GM18867 (cell line): ENCODE measurements at regions not wholly inside any gene's neighbourhood (a gene's known extent, or its start where the extent isn't known, plus 50 kb on each side); places are given as distances from the start of the nearest gene placed in this dataset.

Source experiments
- ATAC-seq: cut with Tn5 transposase; IDR thresholded peaks from one replicate; pipeline ENCODE4 v1.9.1; 2021; ENCODE audit warnings: mild to moderate bottlenecking, moderate library complexity; ENCODE audit not compliant: unreplicated experiment

DNA sequence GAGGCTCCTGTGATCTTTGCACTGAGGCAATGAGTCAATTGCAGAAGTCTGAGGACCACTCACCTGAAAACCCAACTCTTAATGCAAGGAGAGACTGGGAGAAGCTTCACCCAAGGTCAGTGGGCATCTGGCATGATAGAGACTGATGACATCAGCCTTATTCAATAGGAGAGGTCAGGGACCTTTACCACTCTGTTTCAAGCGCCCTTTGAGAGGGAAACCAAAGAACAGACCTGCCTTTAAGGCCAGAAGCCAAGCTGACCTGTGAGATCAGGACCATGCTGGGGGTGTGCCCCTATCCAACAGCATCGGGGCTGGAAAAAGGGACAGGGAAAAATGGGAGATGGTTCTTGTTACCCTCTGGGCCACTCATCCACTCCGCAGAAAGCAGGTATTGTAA lies 83.3 kb upstream of the FOXN3 start:
- ATAC-seq, result no peak

DNA sequence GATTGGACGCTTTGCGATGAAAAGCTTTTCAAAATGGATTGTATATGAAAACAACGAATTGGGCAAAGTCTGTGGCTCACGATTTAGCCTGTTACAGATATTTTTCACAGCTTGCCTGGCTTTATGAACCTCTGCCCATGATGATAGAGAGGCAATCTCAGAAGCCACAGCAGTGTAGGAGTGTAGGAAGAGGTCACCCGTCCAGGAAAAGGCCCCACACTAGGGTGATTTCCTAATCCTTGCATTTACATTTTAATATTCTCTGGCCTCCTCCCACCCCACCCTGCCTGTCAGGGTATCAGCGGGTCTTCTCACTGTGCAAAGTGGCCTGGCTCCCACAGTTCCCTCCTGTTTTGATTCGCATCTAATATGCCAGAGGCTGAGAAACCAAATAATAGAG lies 81.8 kb upstream of the FOXN3 start:
- ATAC-seq, result no peak

DNA sequence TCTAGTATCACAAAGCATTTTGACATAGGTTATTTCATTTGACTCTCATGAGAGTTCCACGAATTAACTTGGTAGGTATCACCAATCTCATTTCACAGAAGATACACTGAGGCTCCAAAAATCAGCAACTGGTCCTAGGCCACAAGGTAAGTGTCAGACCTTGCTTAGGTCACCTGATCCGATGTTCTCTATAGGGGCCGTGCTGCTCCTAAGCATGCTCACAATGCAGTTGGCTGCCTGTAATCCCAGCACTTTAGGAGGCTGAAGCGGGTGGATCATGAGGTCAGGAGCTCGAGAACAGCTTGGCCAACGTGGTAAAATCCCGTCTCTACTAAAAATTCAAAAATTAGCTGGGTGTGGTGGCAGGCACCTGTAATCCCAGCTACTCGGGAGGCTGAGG lies 78.7 kb upstream of the FOXN3 start:
- ATAC-seq, result no peak

DNA sequence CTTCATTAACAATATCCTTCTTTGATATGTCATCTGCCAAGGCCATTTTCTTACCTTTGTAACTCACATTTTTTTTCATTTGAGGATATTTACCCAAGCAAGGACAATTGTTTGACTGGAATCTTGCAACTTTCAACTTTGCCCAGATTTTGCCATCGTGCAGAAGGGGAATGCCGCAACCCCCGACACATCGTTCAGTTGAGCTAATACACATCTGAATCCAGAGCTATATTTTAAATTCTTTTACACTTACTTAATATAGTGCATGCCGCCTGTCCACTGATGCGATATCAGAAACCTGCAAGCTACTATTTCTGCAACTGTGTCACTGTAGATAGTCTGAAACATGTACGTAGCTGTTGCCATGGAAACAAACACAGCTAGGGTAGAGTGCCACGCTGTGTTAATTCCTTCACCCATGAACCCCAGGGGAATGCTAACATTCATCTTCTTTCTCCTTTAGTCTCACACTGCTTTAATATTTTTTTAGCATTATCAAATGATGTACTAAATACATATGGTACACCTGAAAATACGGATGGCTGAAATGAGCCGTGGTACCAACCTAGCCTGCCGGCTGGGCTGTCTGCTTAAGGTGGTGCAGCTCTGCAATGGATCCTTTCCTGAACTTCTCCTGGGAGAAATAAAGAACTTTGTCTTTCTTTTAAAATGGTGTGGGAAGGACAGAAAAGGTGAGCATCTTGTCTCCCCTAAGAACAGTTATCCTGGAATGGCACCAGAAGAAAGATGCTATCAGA lies 77.0 kb upstream of the FOXN3 start:
- ATAC-seq, result peak; percentile 97

DNA sequence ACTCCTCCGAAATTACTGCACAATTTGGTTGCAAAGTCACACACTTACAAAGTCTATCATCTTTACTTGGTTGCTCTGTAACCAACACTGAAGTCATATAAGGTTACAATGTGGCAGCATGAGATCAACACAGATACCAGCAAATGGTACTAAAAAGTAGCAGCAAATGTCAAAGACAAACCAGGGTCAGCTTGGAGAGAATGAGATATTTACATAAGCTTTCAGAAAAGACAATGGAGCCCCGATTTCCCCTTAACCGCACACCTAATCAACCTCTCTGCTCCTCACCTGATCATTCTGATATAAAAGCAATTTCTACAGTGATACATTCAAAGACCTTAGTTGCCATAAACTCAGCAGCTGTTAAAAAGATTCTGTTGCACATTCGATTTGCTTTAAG lies 76.4 kb upstream of the FOXN3 start:
- no peak for ATAC-seq

DNA sequence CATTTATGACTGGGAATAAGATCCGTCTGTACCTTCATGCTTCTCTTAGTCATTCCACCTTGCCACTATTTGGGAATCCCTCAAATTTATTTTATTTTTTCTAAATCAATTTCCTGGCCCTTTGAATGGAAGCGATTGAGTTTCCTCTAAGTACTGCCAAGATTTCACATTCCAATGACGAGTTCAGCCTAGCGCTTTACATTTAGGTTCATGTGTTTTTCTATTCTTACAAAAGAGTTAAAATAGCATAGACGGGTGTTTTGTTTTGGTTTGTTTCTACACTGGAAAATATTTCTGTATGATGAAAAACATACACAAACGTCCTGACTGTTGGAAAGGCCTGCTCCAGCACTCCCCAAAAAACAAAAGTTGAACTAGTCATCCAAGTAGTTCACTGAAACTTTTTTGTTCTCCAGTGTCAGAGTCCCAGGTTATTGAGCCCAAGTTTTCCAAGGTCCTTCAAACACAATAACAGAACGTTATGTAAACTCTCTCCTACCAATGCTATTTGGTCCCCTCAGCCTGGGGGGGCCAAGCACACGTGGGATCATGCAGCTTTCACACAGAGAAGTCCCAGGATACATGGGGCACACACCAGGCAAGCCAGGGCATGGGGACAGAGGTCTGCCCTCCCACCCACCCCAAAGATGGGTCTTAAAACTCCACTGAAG lies 74.8 kb upstream of the FOXN3 start:
- ATAC-seq, result no peak

DNA sequence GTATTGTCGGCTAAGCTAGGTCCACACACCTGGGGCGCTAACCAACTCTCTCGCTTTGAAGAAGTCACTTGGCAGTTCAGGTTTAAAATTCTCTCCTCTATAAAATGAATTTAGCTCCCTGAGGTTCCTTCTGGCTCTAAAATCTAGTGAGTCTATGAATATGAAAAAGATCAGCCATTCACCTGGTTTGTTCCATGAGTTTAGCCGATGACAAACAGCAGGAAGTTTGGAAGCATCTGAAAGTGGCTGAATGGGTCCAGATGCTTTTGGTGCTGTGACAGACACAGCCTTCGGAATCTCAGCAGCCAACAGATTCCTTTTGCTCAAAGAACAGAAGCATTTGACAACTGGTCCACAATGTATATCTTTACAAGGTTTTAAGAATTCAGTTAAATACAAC lies 73.4 kb upstream of the FOXN3 start:
- ATAC-seq, result no peak

DNA sequence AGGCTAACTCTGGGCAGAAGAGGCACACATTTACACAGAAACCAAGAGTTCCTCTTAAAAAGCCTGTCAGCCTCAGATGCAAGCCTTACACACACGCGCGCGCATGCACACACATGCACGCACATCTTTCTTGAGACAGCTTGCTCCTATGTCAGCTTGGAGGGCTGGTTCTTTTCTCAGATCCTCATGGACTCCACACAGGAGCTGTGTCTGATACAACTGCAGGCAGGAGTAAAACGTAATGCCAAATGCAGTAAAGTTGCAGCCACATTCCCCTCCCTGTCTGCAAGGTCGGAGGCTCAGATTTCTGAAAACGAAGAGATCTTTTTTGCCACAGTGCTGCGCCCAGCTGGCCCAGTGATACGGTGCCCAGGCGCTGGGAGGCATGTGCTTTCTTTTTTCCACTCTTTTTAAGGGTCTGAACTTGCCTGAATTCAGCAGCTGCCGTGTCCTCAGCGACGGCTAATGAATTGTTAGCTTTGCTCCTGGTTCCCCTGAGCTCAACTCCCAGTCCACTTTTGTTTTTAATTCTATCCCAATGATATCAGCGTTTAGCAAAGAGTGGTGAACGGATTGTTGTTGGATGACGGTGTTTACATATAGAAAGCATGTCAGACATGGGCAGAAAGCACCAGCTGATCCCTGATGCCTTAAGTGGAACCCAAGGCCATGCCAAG lies 72.9 kb upstream of the FOXN3 start:
- ATAC-seq, result no peak

DNA sequence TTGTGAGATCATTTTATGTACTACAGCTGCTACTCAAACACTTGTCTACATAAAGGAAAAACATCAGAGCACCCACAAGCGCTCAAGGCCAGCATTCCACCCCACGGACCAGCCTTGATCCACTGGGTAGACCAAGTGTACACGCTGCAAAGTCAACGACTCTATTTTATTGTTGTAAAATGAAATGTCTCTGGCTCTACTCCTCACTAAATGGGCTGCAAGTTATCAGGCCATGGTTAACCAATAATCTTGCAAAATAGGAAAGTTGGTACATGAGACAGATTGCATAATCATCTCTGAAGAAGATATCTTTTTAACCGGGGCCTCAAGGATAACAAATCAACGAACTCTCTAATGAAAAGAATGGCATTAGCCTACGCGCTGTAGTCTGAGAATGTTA lies 69.9 kb upstream of the FOXN3 start:
- ATAC-seq, result no peak

DNA sequence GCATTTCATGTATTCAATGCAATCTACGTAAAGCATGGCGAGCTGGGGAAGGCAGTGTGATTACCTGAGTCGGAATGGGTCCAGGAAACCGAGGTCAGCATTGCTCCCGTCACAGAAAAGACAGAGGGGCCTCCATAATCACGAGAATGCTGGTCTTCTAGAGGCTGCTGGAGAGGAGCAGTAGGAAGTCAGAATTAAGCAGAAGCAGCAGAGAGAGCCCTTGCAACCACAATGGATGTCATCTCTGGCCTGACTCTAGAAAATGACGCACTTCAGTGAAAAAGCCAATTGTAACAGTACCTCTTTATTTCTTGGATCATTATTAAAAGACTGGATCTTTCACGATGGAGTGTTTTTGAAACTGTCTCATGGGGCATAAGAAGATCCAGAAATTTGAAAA lies 69.5 kb upstream of the FOXN3 start:
- no peak for ATAC-seq

DNA sequence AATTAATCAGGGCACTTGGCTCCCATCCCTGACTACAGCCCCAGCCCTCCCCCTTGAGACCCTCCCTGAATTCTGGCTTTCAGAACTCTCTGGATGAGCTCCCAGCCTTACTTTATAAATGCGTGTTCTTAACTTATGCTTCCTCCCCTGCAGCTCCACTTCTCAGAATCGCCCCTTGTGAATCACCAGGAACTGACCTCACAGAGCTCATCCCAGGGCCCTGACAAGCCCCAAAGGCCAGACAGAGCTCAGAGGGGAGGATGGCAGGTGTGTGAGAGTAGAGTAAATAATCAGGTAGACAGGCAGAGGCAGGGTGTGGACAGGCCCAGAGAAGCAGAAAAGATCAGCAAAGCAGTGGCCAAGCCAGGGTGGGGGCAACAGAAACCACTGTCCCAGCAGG lies 68.2 kb upstream of the FOXN3 start:
- ATAC-seq, result no peak

DNA sequence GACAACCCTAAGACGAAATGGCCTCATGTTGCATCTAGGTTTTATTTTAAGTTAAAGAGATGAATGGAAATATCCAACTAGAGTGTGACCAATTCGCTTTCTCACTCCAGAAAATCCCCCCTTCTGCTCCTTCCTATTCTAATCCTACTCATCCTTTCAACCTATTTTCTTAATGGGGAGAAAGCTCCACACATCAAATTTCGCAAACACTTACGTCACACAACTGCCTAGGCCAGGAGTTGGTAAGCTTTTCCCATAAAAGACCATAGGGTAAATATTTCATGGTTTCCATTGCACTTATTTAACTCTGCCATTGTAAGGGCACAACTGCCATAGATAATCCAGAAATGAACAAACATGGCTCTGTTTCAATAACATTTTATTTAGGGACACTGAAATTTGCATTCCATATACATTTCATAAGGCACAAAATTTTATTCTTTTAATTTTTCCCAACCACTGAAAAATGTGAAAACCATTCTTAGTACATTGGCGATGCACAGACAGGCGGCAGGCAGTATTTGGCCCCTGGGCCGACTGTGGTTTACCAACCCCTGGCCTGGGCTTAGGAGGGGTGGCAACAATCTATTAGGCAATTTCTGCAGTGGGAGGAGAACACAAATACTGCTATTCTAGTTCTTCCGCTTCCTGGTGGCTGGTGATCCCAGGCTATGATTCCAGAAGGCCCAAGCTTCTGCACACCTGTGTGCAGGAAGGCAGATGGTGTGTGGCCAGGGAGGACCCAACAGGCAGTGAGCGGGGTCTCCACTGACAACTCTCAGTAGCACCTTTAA lies 67.2 kb upstream of the FOXN3 start:
- no peak for ATAC-seq

DNA sequence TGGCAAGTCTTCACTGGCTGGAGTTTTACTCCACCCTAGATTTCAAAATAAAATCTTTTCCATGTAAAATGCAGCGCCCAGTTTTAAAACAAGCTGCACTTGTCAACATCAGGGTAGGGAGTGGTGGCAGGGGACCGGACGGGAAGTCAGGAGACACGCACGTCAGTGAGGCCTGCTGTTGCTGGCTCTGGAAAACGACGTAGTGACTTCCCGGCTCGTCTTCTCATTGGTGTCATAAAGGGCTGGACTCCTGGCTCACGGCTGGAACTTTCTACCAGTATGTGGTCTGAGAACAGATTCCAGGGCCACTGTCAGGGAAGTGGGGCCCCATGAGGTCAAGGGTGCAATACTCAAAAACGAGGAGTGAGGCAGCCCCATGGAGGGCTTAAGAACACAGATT lies 64.2 kb upstream of the FOXN3 start:
- no peak for ATAC-seq

DNA sequence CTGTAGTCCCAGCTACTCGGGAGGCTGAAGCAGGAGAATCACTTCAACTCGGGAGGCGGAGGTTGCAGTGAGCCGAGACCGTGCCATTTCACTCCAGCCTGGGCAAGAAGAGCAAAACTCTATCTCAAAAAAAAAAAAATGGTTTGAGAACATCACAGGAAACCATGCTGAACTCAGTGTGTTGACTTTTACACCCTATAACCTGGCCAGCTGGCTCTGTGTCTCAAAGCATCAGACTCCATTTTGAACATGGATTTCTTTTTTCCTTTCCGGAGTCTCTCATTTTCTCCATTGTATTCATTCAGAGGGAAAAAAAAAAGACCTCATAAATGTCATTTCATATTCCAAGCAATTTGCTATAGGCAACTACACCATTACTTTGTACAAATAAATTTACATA lies 63.2 kb upstream of the FOXN3 start:
- no peak for ATAC-seq

DNA sequence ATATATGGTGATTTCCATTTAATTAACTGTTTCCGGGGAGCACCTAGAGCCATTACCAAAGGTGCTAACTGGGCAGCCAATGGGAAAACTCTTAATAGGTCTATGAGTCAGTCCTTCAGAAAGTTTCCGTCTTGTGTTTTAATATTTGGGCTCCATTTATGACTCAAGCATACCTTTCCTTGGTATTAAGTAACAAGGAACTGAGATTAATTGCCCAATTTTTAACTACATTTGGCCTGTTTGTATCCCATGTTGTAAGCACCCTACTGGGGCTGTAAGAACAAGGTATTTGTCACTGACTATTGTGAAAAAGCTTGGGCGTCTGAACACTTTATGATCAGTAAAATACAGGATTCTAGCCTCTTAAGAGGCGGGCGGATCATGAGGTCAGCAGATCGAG lies 62.8 kb upstream of the FOXN3 start:
- no peak for ATAC-seq

DNA sequence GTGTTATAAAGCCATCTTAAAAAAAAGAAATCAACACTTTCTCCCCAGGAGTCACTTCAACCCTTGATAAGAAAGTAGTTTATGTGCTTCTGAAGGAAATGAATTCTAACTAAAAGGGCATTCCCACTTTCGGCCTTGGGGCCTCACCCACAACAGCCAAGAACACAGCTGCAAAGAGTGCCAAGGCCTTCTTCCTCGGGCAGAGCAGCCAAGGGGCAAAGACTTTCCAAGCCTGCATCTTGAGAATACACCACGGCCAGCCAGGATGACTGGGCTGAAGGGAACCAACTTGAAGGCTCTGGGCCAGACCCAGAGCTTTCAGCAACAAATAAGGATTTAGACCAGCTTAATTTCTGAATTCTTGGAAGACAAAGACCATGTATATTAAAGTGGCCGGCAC lies 60.4 kb upstream of the FOXN3 start:
- ATAC-seq, result no peak

DNA sequence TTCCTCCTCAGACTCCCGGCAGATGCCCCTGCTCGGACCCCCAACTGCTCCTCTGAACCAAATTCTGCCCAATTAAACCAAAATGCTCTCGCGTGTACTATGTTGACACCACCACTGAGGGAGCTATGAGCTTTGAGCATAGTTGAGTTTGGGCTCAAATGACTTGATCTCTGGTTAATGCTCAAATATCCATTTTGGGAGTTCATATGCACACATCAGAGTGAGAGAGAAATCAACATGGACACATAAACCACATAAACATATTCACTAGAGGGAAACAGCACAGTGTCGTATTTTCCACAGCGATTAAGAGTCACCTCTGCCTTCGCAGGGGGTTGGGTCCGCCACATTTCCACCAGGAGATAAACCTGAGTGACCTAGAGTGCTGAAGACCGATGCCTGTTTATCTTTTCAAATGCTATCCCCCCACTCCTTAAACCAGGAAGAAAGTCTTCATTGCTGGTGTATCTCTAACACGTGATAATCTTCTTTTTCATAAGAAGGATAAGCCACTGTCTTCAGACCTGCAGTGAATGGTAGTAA lies 59.4 kb upstream of the FOXN3 start:
- ATAC-seq, result no peak

DNA sequence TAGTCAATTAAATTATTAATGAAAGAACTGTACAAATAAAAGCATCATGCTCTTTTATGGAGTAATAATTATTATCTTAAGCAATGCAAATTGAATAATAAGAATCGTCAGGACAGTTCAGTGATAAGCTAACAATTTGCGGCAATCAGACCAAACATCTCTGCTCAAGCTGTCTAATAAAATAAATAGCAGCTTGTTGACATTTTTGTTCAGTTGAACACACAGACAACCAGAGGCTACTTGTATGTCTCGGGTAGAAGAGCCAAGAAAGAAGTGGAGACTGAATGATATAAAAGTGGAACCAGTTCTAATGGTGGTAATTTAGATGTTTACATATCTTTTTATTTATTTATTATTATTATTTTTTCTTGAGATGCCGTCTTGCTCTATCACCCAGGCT lies 57.4 kb upstream of the FOXN3 start:
- no peak for ATAC-seq

DNA sequence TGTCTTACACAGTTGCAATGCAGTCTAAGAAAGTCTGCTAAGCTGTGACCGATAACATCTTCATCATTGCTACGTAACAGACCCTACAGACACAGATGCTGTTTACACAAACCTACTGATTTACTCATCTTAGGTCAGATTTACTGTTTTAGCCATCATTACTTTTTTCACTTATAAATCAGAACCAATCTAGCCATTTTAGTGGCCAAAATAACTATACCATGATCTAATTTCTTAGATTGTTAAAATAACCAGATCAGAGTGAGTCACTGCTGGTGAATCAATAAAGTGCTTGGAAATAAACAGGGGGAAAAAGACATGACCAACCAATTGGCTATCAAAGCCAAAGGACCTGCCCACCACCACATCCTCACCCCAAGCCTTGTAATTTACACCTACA lies 57.0 kb upstream of the FOXN3 start:
- no peak for ATAC-seq

DNA sequence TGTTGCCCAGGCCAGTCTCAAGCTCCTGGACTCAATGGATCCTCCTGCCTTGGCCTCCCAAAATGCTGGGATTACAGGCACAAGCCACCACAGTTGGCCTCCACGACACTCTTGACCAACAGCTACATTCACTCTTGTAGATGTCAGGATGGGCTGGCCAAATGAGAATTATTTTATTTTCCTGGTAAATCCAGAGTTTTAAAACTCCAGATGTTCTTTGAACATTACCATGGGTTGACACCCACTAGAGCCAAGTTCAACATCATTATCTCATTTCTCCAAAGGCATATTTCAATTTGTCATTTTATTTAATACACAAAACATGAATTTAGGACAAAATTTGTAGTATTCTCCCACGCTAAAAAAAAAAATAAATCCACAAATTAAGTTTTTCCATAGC lies 56.5 kb upstream of the FOXN3 start:
- ATAC-seq, result no peak

DNA sequence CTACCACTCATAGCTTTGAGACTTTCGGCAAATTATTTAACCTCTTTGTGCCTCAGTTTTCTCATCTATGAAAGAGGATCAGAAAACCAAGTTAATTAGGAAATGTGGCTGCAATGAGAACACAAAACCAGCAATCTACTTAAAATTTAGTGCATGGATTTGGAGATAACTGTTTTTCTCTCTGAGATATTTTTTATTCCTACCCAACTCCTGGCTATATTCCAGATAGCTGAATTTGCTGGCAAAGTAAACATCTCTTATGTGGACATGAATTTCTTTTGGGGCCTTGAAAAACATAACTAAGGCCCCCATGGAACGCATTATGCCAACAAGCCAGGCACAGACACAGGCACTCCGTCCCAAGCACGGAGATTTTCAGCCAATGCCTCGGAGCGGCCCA lies 53.4 kb upstream of the FOXN3 start:
- no peak for ATAC-seq
